HG03575 (cell line): ENCODE measurements at regions not wholly inside any gene's neighbourhood (a gene's known extent, or its start where the extent isn't known, plus 50 kb on each side); places are given as distances from the start of the nearest gene placed in this dataset.

Experiments
- ATAC-seq: cut with Tn5 transposase; IDR thresholded peaks from one replicate; pipeline ENCODE4 v1.9.1; 2021; ENCODE audit not compliant: unreplicated experiment, insufficient number of reproducible peaks, low FRiP score; ENCODE audit errors: extremely low read depth

DNA sequence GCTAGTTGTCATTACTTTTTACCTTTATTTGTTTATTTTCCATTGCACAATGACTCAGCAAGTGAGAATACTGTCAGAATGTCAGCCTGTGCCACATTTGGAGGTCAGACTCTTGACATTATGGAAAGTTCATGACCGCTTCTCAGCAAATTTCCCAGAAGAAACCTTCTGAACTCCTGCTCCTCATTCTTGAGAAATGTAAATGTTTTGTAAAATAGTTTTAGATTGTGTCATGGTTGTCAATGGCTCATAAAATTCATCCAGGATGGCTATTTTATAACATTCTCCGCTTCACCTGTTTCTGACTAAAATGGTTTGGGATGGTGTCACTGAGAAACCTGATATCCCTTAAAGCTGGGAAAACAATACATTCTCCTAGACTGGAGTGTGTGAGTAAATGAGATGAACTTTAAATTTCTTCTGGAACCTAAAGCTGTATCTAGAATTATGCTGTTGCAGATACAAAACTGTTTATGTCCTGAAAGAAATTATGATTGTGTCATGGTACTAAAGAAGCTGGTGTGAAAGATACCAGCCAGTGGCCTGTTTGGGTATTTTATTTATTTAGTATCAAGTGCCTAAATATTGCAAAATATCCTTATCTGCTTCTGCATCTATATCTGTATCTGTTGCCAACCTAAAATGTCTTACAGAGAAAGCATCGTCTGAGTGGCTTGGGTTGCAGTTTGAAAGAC, 671.7 kb downstream of the GATA3 start:
- no peak for ATAC-seq

DNA sequence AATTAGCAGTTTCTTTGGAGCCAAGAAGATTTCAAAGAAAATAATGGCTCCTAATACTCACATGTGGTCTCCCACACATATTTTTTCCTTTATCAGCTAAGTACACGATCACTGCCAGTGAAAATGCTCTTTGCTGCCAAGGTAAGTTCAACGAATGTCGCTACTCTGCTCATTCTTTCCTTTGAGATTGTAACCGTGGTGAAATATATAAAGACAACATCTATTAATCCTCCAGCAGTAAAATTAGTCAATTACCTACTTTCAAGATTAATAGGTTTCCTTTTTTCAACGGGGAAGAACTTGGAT, 672.2 kb downstream of the GATA3 start:
- ATAC-seq: no peak

GRCh38 chr10:8731121-8732095, 676.9 kb downstream of the GATA3 start:
- ATAC-seq: no peak

DNA sequence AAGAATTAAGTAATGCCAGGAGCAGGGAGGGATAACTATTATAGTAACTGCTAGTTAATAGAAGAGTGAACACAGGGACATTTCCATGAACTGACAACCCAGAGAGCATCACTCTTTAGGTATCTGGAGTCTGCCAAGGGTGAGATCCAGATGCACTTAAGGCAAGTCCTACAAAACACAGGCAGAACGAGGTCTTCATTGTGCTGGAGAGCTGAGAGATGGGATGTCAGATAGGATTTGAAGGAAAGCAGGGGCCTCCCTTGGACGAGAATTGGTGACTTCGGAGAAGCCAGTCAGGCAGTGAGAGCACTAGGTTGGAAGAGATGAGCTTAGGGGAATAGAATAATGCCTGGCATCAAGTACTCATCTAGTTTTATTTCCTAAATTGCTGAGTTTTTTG, 684.5 kb downstream of the GATA3 start:
- ATAC-seq: no peak

DNA sequence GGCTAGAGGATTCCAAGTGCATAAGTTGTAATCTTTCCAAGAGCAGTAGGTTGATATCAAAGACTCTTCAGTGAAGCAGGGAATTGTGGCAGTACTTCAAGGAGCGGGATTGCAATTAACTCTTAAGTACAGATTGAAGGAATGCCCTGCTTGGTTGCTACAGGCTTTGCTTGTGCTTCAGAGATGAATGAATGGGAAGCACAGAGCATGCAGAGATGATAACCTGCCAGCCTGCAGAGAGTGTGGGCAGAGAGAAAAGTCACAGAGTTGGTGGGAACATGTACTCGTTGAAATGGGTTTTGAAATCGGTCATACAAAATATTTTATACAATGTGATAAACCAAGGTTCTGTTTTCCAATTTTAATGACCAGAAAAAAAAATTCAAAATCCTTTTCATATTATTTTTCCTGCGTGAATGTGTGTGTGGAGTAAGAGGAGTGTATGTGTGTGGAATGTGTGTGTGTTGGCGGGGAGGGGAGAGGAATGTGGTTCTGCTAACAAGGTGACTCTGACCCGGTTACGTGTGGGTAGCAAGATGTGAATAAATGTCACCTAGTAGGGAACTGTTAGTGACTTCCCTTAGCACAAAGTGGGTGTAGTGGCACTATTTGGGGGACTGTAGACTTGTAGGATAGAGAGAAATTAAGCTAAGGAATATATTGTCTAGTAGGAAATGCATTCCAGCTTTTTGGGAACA, 697.8 kb downstream of the GATA3 start:
- ATAC-seq: no peak

GRCh38 chr10:8758029-8758428, 703.5 kb downstream of the GATA3 start:
- ATAC-seq: no peak

- no peak for ATAC-seq
These were observed 712.4 kb downstream of the GATA3 start for GRCh38 chr10:8766899-8767298.

DNA sequence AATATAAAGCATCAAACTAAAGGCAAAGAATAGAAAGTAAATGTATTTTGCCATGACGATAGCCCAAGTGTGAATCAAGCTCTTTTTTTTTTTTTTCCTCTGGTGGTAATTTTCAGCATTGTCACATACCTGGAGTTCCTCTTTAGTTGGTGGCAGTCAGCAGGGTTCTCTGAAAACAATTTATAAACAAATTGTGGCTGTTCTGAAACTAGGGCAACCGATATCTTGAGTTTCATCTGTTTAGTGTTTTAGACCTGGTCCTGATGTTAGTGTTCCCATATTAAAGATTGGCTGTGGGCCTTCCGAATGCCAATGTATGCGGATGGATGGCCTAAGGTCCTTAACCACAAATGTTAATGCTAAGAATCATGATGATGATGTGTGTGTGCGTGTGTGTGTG, 713.1 kb downstream of the GATA3 start:
- no peak for ATAC-seq

- no peak for ATAC-seq
These were observed 713.9 kb downstream of the GATA3 start for GRCh38 chr10:8768341-8768740.

DNA sequence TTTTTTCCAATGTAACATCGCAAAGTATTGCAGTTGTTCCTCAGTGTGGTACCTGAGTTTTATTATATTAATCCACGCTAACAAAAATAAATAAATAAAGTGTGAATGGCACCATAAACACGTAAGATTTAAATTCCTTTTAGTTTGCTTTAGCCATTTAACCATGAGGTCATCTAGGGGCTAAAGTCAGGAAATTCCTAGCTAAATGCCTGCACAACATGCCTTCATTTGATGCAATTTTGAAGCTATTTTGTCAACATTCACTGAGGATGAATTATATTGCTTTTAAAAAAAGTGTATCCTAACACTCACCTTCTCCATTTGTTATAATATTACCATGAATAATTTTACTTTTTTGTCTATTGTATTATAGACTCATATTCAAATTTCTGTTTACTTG, 714.4 kb downstream of the GATA3 start:
- no peak for ATAC-seq

DNA sequence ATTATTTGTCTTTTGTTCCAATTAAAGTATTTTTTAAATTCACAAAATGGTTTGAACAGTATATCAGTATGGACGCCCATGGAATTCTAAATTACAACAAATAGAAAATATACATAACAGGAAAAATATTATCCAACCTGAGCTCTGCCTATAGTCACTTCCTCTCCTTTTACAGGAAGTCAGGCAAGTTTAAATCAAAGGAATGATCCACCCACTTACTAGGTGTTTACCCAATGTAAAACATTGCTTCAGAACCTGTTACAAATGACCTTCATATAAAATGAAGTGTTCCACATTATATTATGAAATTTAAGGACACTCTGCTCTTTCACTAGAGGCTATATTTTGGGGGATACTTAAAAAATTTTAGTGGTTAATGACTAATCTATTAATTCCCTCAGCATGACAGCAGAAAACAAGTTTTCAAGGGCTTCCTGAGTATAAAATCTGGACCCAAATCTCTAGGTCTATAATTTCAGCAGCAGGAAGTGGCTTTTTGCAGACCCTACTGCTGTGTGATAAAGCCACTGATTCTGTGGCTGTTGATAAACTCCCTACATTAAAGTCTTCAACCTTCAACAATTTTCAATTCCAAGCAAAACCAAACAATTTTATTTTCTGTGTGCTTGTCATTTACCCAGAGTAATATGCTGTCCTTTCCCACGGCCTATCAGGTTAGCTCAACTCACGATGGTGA, 722.6 kb downstream of the GATA3 start:
- no peak for ATAC-seq

- ATAC-seq: no peak
These were observed 724.2 kb downstream of the GATA3 start for GRCh38 chr10:8778713-8779112.

GRCh38 chr10:8787649-8788048, 733.2 kb downstream of the GATA3 start:
- no peak for ATAC-seq

DNA sequence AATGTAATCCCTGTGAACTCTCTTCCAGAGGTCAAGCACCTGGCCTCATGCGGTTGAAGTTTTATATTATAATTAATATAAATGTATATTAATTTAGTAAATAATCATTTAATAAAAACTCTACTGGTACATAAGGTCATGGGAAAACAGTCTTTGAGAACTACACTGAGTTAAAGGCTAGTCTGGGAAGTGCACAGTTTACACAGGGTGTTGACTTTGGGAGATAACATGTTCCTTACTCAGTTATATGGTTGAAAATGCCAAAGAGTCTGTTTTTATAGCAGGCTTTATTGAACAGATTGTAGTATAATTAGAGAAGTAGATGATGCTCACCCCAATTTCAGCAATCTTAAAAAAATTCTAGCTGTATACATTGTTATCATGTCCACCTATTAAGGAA, 735.9 kb downstream of the GATA3 start:
- no peak for ATAC-seq

DNA sequence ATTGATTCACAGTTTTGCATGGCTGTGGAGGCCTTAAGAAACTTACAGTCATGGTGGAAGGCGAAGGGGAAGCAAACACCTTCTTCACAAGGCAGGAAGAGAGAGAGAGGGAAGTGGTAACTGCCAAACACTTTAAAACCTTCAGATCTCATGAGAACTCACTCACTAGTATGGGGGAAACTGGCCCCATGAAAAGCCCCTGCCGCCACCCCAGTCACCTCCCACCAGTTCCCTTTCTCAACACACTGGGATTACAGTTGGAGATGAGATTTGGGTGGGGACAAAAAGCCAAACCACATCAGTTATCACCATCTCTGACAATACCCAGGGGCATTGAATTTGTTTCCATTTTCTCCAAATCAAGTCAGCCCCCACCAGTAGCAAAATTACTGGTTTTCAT, 740.4 kb downstream of the GATA3 start:
- ATAC-seq: no peak

DNA sequence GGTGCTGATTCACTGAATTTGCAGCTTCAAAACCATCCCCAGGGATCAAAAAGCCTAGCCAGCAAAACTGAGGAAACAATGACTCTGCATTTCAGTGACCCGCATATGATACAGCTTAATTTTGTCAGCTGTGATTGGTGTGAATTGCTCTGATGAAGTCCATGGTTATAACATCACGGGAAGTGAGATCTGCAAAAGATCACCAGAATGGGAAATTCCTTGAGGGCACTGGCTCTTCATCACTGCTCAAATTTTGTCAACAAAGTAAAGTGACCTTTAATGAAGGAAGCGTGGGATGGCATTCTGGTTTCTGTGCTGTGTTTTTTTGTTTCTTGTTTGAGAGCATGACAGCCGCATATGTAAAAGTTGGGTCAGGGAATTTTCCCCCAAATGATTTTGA, 745.9 kb downstream of the GATA3 start:
- ATAC-seq: no peak

DNA sequence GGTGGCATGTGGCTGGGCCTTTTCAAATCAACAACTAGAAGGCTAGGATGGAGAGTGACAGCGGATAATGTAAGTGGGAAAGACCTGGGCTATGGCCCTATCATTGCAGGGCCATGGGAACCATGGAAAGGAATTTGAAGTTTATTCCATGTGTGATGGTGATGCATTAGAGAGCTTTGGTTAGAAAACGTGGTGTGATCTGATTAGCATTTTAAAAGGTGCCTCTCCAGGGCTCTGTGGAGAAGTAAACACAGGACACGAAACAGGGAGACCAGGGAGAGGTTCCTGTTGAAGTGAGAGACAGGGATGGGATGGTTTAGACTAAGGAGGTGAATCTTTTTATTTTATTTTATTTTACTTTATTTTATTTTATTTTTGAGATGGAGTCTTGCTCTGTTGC, 749.5 kb downstream of the GATA3 start:
- ATAC-seq: no peak

- no peak for ATAC-seq
These were observed 756.2 kb downstream of the GATA3 start for GRCh38 chr10:8810677-8811076.

- no peak for ATAC-seq
These were observed 756.7 kb downstream of the GATA3 start for GRCh38 chr10:8811201-8811600.
